ENCODE measurements at regions not wholly inside any gene's neighbourhood (a gene's known extent, or its start where the extent isn't known, plus 50 kb on each side); places are given as distances from the start of the nearest gene placed in this dataset.

GRCh38 chr2:71872466-71873051, 275.1 kb downstream of the CYP26B1 start:
- DNase-seq (ENCODE audit: low spot score): no peak

DNA sequence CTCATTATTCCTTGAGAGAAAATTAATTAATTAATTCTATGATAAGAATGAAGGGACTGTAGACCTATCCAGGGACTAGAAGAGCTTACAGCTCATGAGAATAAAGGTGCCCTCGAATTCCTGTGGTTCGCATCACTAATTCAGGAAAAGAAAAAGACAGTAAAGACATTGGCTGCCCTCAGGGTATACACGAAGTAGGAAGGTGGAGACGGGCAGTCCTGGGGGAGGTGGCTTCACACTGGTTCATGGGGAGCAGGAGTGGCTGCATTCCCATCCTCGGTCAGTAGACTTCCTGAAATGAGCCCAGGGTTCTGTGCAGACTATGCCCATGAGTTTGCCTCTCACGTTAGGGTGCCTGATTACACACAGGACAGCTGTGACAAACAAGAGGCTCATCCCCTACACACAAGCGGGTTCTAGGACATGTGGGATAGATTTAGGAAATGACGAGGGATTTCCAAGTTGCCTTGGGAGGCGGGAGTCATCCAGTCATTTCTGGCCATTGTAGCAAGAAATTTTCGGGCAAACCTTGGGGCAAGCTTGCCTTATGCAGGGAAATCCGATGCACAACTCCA, 282.2 kb downstream of the CYP26B1 start:
- no peak for DNase-seq (ENCODE audit: low spot score)

GRCh38 chr2:71864085-71864484, 283.6 kb downstream of the CYP26B1 start:
- no peak for DNase-seq (ENCODE audit: low spot score)

- no peak for DNase-seq (ENCODE audit: low spot score)
Measured at GRCh38 chr2:71863396-71863795, 284.3 kb downstream of the CYP26B1 start.

GRCh38 chr2:71862921-71863320, 284.7 kb downstream of the CYP26B1 start:
- no peak for DNase-seq (ENCODE audit: low spot score)

- DNase-seq (ENCODE audit: low spot score): no peak
Measured at GRCh38 chr2:71861186-71862160, 286.2 kb downstream of the CYP26B1 start.

DNA sequence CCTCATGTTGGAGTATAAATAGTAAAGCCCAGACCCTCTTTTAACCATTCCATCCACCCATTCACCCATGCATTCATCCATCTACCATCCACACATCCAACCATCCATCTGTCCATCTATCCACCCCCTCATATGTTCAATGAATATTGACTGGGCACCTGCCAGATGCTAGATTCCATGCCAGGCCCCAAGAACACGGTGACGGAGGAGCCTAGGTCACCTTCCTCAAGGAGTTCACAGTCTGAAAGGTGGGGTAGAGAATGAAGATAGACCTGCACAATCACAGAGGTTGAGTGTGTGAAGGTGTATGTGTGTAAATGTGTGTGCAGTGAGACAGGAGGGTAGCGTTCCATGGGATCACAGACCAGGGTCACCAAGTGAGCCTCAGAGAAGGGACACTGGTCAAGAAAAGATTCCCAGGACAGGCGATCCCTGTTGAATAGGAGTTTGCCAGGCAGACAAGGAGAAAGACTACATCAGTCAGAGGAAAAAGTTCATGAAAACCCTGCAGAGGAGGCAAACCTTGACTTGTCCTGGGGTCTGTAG, 287.2 kb downstream of the CYP26B1 start:
- no peak for DNase-seq (ENCODE audit: low spot score)

GRCh38 chr2:71859211-71859847, 288.3 kb downstream of the CYP26B1 start:
- DNase-seq (ENCODE audit: low spot score): no peak

- no peak for DNase-seq (ENCODE audit: low spot score)
Measured at GRCh38 chr2:71858071-71858470, 289.6 kb downstream of the CYP26B1 start.

GRCh38 chr2:71857636-71858035, 290.0 kb downstream of the CYP26B1 start:
- DNase-seq (ENCODE audit: low spot score): no peak

GRCh38 chr2:71856773-71857525, 290.7 kb downstream of the CYP26B1 start:
- DNase-seq (ENCODE audit: low spot score): peak; percentile 31

GRCh38 chr2:71853858-71854257, 293.8 kb downstream of the CYP26B1 start:
- DNase-seq (ENCODE audit: low spot score): no peak

DNA sequence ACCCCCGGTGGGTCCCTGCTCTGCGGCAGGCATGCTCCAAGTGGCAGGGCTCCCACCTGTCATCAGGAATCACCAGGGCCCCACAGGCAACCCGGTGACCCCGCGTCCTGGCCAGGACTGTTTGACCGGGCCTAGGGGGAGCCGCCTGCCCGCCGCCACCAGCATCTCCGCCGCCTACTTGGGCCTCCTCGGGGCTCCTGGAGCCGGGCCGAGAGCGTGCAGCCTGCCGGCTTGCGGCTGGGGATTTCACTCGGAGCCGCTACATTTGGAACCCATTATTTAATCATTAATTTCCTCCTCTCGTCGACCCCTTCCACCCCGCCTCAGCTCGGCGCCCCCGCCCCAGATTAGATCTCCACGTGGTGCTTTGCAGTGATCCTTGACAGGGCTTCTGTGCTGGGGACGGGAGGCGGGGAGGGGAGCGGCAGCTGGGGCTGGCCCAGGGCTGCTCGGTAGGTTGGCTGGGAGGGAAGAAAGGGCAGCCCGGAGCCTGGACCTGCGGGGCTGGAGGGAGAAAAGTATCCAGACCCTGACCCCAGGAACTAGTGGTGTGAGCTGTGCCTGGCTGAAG, 295.4 kb downstream of the CYP26B1 start:
- no peak for DNase-seq (ENCODE audit: low spot score)

- no peak for DNase-seq (ENCODE audit: low spot score)
Measured at GRCh38 chr2:71851094-71851750, 296.4 kb downstream of the CYP26B1 start.

GRCh38 chr2:71850306-71850801, 297.3 kb downstream of the CYP26B1 start:
- no peak for DNase-seq (ENCODE audit: low spot score)

DNA sequence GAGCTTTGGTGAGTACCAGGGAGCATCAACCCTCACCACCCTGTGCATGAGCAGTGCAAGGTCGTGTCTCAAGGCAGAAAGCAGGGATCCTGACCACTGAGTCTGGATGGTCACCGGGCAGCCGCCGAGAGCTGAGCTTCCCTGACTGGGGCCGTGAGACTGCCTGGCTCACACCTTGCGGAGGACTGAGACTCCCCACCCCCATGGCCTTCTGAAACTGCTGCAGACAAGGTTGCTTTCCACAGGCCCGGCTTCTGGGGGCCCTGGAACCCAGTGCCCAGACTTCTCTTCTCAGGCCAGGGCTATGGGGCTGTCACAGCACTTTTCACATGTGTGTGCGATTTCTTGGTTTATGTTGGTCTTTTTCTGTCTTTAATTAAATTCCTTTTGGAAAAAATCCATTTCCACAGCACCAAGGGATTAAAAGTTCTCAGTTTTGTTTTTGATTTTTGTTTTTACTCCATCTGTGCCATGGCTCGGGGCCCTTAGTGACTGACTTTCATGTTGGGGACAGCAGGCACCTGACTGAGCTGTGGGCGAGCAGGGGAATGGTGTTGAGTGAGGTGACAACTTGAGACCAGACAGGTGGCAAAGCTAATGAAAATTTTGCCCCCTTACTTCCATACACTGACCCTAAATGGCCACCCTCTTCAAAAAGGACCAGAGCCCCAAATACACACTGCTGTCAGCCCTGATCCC, 297.9 kb downstream of the CYP26B1 start:
- DNase-seq (ENCODE audit: low spot score): no peak

DNA sequence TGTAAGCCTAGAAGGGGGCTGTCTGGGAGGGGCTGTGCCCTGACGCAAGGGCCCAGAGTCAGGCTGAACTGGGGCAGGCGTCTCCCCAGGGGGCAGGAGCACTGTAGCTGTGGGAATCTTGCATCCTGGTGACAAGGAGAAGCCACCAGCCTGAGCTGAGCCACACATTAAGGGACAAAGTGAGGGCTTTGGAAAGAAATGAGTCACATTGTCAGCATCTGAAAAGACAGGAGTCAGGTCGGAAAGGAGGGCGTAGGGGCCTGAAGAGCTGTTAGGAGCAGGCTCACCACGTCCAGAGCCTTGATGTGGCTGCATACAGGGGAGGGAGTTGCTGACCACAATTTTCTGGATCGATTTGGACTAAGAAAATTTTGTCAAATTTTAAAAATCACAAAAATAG, 298.6 kb downstream of the CYP26B1 start:
- DNase-seq (ENCODE audit: low spot score): no peak

- DNase-seq (ENCODE audit: low spot score): no peak
Measured at GRCh38 chr2:71846669-71847291, 300.9 kb downstream of the CYP26B1 start.

- DNase-seq (ENCODE audit: low spot score): no peak
Measured at GRCh38 chr2:71846072-71846471, 301.6 kb downstream of the CYP26B1 start.
